IMR-90 (cell line): ENCODE measurements at regions not wholly inside any gene's neighbourhood (a gene's known extent, or its start where the extent isn't known, plus 50 kb on each side); places are given as distances from the start of the nearest gene placed in this dataset.

Source experiments
- BHLHE40 ChIP-seq: fragments of 150-350 bp; IDR thresholded peaks from 2 replicates; pipeline ENCODE4 v1.6.1; 2016; ENCODE audit warnings: mild to moderate bottlenecking, low read depth, low read length
- CEBPB ChIP-seq: IDR thresholded peaks from 2 replicates; pipeline ENCODE4 v1.6.1; 2012; ENCODE audit warnings: low read depth, low read length, improper control_type of control experiment
- CHD1 ChIP-seq: IDR thresholded peaks from 2 replicates; pipeline ENCODE4 v1.6.1; 2012; ENCODE audit warnings: low read depth, low read length, improper control_type of control experiment
- CTCF ChIP-seq: conservative IDR thresholded peaks from 2 replicates; pipeline ENCODE4 v1.5.1; 2012; ENCODE audit warnings: mild to moderate bottlenecking, low read depth, low read length, improper control_type of control experiment
- ELK1 ChIP-seq: fragments of 150-350 bp; IDR thresholded peaks from 2 replicates; pipeline ENCODE4 v1.6.1; 2016; ENCODE audit warnings: low read depth, mild to moderate bottlenecking, low read length, moderate library complexity, borderline replicate concordance
- FOS ChIP-seq: fragments of 150-350 bp; IDR thresholded peaks from 2 replicates; pipeline ENCODE4 v1.6.1; 2016; ENCODE audit warnings: low read depth, low read length
- MAFK ChIP-seq: IDR thresholded peaks from 2 replicates; pipeline ENCODE4 v1.6.1; 2012; ENCODE audit warnings: low read depth, low read length, improper control_type of control experiment
- MAZ ChIP-seq: IDR thresholded peaks from 2 replicates; pipeline ENCODE4 v1.6.1; 2012; ENCODE audit warnings: low read depth, mild to moderate bottlenecking, low read length, improper control_type of control experiment, moderate library complexity, borderline replicate concordance
- MXI1 ChIP-seq: IDR thresholded peaks from 2 replicates; pipeline ENCODE4 v1.6.1; 2012; ENCODE audit warnings: low read depth, mild to moderate bottlenecking, low read length, moderate library complexity, borderline replicate concordance
- NFE2L2 ChIP-seq: fragments of 150-350 bp; IDR thresholded peaks from 2 replicates; pipeline ENCODE4 v1.6.1; 2016; ENCODE audit warnings: low read depth, mild to moderate bottlenecking, low read length
- POLR2A ChIP-seq: IDR thresholded peaks from 2 replicates; pipeline ENCODE4 v1.6.1; 2012; ENCODE audit warnings: mild to moderate bottlenecking, low read depth, low read length
- RAD21 ChIP-seq: IDR thresholded peaks from 2 replicates; pipeline ENCODE4 v1.6.1; 2012; ENCODE audit warnings: low read length, improper control_type of control experiment
- SMC3 ChIP-seq: fragments of 150-350 bp; IDR thresholded peaks from 2 replicates; pipeline ENCODE4 v1.6.1; 2016; ENCODE audit warnings: low read depth, mild to moderate bottlenecking, antibody characterized with exemption, low read length, moderate library complexity
- USF2 ChIP-seq: fragments of 150-350 bp; IDR thresholded peaks from 2 replicates; pipeline ENCODE4 v1.6.1; 2017; ENCODE audit warnings: mild to moderate bottlenecking, antibody characterized with exemption, low read length, low read depth

GRCh38 chr2:183807870-183808269 is 683.6 kb downstream of the NUP35 start:
- TF ChIP-seq MAFK (no peak), CTCF (no peak), CEBPB (no peak), POLR2A (no peak), NFE2L2 (no peak), FOS (no peak), BHLHE40 (no peak), CHD1 (no peak), SMC3 (no peak), ELK1 (no peak), RAD21 (no peak), USF2 (no peak), MXI1 (no peak), MAZ (no peak)
